Upper lobe of left lung (tissue), 4 donors: ENCODE measurements at regions not wholly inside any gene's neighbourhood (a gene's known extent, or its start where the extent isn't known, plus 50 kb on each side); places are given as distances from the start of the nearest gene placed in this dataset.

Experiments used
- CTCF ChIP-seq, 6 experiments: fragments of 450-650 bp in 4 of 6; fragments of 200-600 bp in 2 of 6; sonication (generic) in 2 of 6; IDR thresholded peaks; one replicate each; pipeline ENCODE4 v1.5.1; 2016 to 2019; ENCODE audit warnings: antibody characterized with exemption in 6 of 6
- EP300 ChIP-seq, 4 donors: sonication (generic); formaldehyde crosslinking; IDR thresholded peaks; one replicate each; pipeline ENCODE4 v1.5.1; 2017; ENCODE audit warnings: antibody characterized with exemption in 4 of 4, control low read depth in 2 of 4
- POLR2A ChIP-seq, 4 donors: fragments of 450-650 bp; IDR thresholded peaks; one replicate each; pipeline ENCODE4 v1.5.1; 2016 to 2017; ENCODE audit warnings: antibody characterized with exemption in 4 of 4, mild to moderate bottlenecking in 2 of 4
- POLR2AphosphoS5 ChIP-seq, 2 donors: sonication (generic); formaldehyde crosslinking; IDR thresholded peaks; one replicate each; pipeline ENCODE4 v1.5.1; 2017; ENCODE audit warnings: antibody characterized with exemption in 2 of 2

- TF ChIP-seq POLR2A (IDR thresholded peaks at IDR 0.05): no peak
- TF ChIP-seq CTCF (IDR thresholded peaks at IDR 0.05): no peak
- TF ChIP-seq EP300 (IDR thresholded peaks at IDR 0.05): no peak
- TF ChIP-seq POLR2AphosphoS5 (IDR thresholded peaks at IDR 0.05): no peak
Measured at GRCh38 chr5:89243611-89244010, 360.6 kb upstream of the MEF2C start.
